ENCODE measurements at regions not wholly inside any gene's neighbourhood (a gene's known extent, or its start where the extent isn't known, plus 50 kb on each side); places are given as distances from the start of the nearest gene placed in this dataset.

DNA sequence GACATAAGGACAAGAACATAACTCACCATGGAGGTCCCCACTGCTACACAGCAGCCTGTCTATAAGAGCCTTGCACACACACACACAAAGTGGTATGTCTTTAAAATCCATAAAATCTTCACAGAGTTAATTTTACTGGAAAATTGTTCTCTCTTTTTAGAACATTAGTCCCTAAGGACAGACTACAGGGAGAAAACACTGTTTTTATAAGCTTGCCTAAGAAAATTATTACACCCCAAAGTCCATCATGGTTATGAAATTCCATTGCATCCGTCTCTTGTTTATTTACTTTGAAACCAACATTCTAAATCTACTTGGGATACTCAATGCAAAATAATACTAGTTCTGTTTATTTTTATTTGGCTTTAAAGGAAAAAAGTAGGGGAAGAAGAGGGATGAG, 197.4 kb downstream of the SETD4 start:
- DNase-seq (ENCODE audit: low spot score in 2 of 2) = no peak
- no peaks in the 10 kb centered on the region for H3K36me3 ChIP-seq
- no peak for TF ChIP-seq CTCF (IDR thresholded peaks at IDR 0.05)
- peak in 1 of 2 donors; percentile 46 for TF ChIP-seq EP300 (IDR thresholded peaks at IDR 0.05)
- no peak overlapping the region for H3K4me3 ChIP-seq
- 53 to 58% methylated on average over 1 of the region's 1 CpG for WGBS, 2 donors
- no peaks in the 10 kb centered on the region for H3K9me3 ChIP-seq
- H3K4me1 ChIP-seq = peaks cover 0 to 30% (median 7%) of the 10 kb centered on the region in 4 donors
- H3K27me3 ChIP-seq = no peaks in the 10 kb centered on the region
- peak overlapping the region in 1 of 4 donors; percentile 29 for H3K27ac ChIP-seq

GRCh38 chr21:35861661-35862060, 198.7 kb downstream of the SETD4 start:
- no peak overlapping the region for H3K4me3 ChIP-seq
- peak overlapping the region in 1 of 4 donors; percentile 29 for H3K27ac ChIP-seq
- DNase-seq (ENCODE audit: low spot score in 2 of 2) = no peak
- TF ChIP-seq POLR2A (IDR thresholded peaks at IDR 0.05) (no peak), EP300 (IDR thresholded peaks at IDR 0.05) (no peak), CTCF (IDR thresholded peaks at IDR 0.05) (no peak)
- H3K27me3 ChIP-seq = no peaks in the 10 kb centered on the region
- H3K4me1 ChIP-seq = peaks cover 0 to 30% (median 7%) of the 10 kb centered on the region in 4 donors
- H3K36me3 ChIP-seq = no peaks in the 10 kb centered on the region
- H3K9me3 ChIP-seq = no peaks in the 10 kb centered on the region

DNA sequence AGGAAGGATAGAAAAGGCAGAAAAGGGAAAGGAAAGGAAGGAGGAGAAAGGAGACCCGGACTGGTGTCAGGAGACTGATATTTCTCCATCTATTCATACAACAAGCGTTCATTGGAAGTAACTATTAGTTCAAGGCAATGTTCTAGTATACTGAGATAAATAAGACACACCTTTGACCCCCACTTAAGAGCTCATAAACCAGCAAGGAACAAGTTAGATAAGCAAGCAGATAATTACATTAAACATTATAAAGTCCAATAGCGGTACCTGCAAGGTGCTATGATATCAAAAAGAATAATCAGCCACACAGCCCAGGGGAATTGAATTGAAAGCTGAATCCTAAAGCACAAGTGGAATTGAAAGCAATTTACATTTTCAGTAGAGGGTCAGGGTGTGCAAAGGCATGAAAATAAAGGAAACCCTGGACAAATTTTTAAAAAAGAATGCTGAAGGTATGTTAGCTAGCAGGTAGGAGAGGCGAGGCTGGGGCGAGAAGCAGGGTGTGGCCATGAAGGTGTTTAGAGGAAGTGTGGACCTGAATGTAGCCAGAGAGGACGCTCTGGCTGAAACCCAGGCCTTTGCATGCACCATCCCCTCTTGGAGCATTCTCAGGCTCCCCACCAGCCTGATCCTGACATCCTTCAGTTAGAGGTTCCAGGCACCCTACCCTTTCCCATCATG, 200.0 kb downstream of the SETD4 start:
- H3K27me3 ChIP-seq = no peaks in the 10 kb centered on the region
- TF ChIP-seq EP300 (IDR thresholded peaks at IDR 0.05) (no peak), POLR2A (IDR thresholded peaks at IDR 0.05) (no peak), CTCF (IDR thresholded peaks at IDR 0.05) (no peak)
- H3K4me1 ChIP-seq = peaks cover 0 to 30% (median 7%) of the 10 kb centered on the region in 4 donors
- DNase-seq (ENCODE audit: low spot score in 2 of 2) = no peak
- no peak overlapping the region for H3K27ac ChIP-seq
- no peaks in the 10 kb centered on the region for H3K9me3 ChIP-seq
- H3K36me3 ChIP-seq = no peaks in the 10 kb centered on the region
- WGBS, 2 donors = 90 to 91% methylated on average over 6 of the region's 6 CpGs
- no peak overlapping the region for H3K4me3 ChIP-seq

- no peaks in the 10 kb centered on the region for H3K27me3 ChIP-seq
- no peaks in the 10 kb centered on the region for H3K9me3 ChIP-seq
- WGBS, 2 donors = 91 to 95% methylated on average over 3 of the region's 3 CpGs
- H3K27ac ChIP-seq = no peak overlapping the region
- H3K4me1 ChIP-seq = peaks cover 0 to 30% (median 7%) of the 10 kb centered on the region in 4 donors
- no peaks in the 10 kb centered on the region for H3K36me3 ChIP-seq
- DNase-seq (ENCODE audit: low spot score in 2 of 2) = no peak
- H3K4me3 ChIP-seq = no peak overlapping the region
- TF ChIP-seq POLR2A (IDR thresholded peaks at IDR 0.05) = no peak
- TF ChIP-seq CTCF (IDR thresholded peaks at IDR 0.05) = no peak
- no peak for TF ChIP-seq EP300 (IDR thresholded peaks at IDR 0.05)
Measured at GRCh38 chr21:35859677-35860076, 200.6 kb downstream of the SETD4 start.

- H3K36me3 ChIP-seq = no peaks in the 10 kb centered on the region
- WGBS, 2 donors = 80 to 88% methylated on average over 2 of the region's 2 CpGs
- H3K27me3 ChIP-seq = no peaks in the 10 kb centered on the region
- H3K9me3 ChIP-seq = no peaks in the 10 kb centered on the region
- no peak overlapping the region for H3K27ac ChIP-seq
- no peak overlapping the region for H3K4me3 ChIP-seq
- no peak for DNase-seq (ENCODE audit: low spot score in 2 of 2)
- TF ChIP-seq EP300 (IDR thresholded peaks at IDR 0.05) (no peak), CTCF (IDR thresholded peaks at IDR 0.05) (no peak), POLR2A (IDR thresholded peaks at IDR 0.05) (no peak)
- H3K4me1 ChIP-seq = peaks cover 0 to 35% (median 6%) of the 10 kb centered on the region in 4 donors
Measured at GRCh38 chr21:35857095-35857494, 203.2 kb downstream of the SETD4 start.

Measured in tibial nerve (tissue), 4 donors.